Effector CD8-positive, alpha-beta T cell (primary cell): ENCODE measurements at regions not wholly inside any gene's neighbourhood (a gene's known extent, or its start where the extent isn't known, plus 50 kb on each side); places are given as distances from the start of the nearest gene placed in this dataset.

Experiments
- DNase-seq: peaks from one replicate; lab custom pipeline; 2025; lab: John Stamatoyannopoulos, UW

DNA sequence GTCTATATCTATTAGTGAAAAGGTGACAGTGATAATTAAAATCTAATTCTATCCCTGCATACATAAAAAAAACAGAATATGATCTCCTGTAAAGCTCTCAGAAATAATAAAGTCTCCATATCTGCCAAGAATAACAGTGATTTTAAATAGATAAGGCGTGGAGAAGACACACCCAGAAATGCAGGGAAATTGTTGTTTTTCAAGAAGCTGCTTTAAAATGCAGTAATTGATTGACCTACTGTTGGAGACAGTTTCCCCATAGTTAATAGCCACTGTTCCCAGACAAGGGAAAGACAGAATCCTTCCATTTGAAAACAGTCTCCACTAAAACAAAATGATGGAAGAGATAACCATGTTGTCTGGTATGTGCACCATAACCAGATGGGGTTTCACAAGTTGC is 571.5 kb upstream of the CDH5 start:
- no peak for DNase-seq

- no peak for DNase-seq
Measured at GRCh38 chr16:65793781-65794180, 572.7 kb upstream of the CDH5 start.

- DNase-seq, result no peak
Measured at GRCh38 chr16:65790768-65791167, 575.7 kb upstream of the CDH5 start.

DNA sequence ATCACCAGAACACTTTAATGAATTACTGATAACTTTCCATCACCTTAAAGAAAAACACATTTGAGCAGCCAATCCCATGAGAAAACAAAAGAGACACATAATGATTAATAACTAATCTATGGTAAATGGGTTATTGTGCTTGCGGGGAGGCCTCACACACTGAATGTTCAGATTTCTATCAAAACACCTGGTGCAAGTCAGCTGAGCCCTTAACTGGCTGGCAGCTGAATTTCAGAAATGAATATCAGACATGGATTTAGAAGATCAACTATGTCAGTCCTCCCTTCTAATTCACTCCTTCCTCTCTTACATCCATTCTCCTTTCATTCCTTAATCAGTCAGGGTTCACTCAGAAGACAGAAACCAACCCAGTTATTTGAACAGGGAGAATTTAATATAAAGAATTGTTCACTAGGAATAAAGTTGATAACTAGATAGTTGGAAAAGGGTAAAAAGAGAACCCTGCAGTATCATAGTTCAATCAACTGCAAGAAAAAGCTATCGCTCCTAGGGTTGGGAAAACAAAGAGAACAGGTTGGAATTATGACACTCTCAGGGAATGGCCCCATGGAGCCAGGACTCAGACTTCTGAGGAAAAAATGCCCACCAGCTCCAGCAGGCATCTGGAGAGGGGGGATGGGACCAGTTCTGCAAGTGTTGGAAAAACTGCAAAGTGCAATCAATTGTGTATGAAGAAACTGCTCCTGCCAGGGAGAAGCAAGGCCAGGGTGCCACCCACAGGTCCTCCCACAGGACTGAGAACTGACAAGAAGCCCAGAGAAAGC is 577.1 kb upstream of the CDH5 start:
- no peak for DNase-seq

DNA sequence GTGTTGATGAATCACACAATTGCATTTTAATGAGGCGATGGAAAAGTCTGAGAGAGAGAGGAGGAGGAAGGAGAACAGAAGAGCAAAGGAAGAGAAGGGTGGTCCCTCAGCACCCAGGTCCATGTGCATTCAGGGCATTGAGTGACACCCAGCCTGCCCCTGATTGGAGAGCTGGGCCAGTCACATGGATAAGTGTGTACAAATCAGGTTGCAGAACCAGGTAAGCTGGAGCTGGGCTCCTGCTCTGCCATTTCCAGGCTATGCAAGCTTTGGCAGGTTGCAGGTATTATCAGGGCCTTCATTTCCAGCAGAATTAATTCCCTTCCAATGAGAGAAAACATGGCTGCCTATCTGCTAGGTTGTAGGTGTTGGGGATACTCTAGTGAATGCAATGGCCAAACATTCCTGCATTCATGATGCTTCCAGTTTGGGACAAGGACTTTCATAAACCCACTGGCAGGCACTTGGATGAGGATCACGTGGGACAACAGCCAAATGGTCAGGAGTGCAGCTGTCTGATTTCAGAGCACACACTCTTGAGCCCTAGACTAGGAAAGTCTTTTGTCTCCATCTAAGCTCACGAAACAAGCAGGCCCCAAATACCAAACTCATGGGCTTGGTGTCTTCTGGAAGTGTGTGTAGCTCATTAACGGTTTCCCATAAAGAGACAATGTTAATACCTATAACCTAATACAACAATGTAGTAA is 577.9 kb upstream of the CDH5 start:
- DNase-seq, result no peak

DNA sequence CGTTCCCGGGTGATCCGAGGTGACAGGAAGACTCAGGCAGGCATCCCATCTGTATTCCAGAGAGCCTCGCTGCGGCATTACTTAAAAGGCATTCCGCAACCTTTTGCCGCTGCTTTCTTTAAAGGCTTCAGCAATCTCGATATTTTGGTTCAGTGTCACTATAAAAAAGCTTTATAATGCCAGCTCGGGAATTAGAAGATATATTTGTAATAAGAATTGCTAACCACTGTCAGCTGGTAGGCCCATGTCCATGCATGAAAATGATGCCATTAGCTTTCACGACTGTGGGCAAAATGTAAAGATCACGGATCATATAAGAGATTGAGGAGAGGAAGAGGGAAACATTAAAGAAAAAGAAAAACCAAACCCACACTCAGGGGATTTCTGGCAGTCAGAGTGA is 578.6 kb upstream of the CDH5 start:
- no peak for DNase-seq

GRCh38 chr16:65786916-65787315 is 579.6 kb upstream of the CDH5 start:
- no peak for DNase-seq

GRCh38 chr16:65783709-65784474 is 582.6 kb upstream of the CDH5 start:
- no peak for DNase-seq

GRCh38 chr16:65782611-65783600 is 583.6 kb upstream of the CDH5 start:
- no peak for DNase-seq

GRCh38 chr16:65781855-65782254 is 584.6 kb upstream of the CDH5 start:
- no peak for DNase-seq

GRCh38 chr16:65781363-65781762 is 585.1 kb upstream of the CDH5 start:
- no peak for DNase-seq

DNA sequence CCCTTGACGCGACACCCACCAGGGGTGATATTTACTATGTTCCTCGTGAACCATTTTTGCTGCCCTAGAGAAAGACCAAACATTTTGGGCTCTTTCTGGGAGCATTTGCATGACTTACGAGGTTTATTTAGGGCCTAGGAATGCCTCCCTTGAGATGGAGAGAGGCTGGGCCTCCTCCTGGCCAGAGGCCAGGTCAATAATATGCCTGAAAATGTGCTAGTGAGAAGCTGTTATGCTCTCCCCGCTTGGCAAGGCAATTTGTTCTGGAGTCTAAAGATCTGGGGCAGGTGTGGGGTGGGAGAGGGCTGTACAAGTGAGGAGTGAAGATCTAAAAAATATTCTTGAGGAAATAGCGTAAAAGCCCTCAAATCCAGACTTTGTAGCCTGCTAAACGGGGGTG is 587.3 kb upstream of the CDH5 start:
- DNase-seq, result no peak

GRCh38 chr16:65776639-65777183 is 589.8 kb upstream of the CDH5 start:
- DNase-seq, result no peak

DNA sequence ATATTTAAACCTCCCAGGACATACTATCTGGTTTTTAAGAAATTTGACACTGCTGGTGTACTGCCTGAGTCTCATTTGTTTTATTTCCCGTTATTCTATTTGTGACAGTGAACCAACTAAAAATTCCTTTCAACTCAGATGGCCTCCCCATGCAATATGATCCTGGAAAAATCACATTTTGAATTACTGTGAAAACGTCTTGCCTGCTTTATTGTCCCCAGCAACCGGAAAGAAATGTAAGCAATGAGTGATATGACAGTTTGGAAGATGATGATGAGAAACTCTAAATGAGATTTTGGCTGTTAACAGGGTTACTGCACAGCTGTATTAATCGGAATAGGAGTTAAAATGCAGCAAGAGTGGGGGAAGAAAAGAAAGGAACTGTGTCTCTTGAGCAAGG is 590.7 kb upstream of the CDH5 start:
- DNase-seq, result no peak

DNA sequence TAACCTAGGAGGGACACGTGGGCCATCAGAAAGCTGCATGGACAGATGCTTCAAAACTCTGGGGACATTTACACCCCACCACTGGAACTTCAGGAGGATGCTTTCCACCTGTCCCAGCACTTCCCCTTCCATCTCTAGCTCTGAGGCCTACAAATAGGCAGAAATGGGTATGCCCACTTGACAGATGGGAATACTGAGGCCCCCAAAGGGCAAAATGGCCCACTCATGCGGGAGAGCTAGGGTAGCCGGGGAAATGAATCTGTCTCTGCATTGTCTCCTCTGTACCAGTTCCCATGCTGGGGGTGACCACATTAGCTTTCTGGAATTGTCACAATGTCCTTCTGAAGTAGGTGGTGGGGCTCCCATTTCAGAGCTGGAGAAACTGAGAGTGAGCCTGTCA is 592.1 kb upstream of the CDH5 start:
- DNase-seq, result no peak

DNA sequence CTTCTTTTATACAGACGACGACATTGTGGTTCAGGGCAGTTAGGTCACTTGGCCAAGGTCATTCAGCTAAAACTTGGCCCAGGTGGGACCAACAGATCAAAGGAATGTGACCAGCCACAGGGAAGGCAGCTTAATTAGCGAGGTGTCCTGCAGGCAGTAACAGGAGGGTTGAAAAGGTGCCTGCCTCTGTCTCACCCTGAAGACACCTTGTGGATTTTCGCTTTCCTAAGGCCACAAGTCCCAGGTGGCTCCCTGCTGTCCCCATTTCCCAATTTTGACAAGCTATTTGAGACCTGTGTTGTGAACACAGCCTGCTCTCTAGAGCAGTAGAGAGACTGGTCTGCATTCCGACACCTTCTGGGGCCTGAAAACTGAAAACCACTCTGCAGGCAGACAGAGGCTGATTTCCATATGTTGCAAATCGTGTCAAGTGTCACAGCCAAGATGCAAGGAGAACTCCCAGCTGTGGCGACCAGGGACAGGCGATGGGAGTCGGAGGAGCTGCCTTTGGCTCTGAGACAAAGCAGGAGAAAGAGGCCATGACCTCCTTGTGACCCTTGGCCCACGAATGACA is 593.1 kb upstream of the CDH5 start:
- no peak for DNase-seq

GRCh38 chr16:65772134-65772732 is 594.3 kb upstream of the CDH5 start:
- DNase-seq, result no peak

- DNase-seq, result no peak
Measured at GRCh38 chr16:65771707-65772106, 594.8 kb upstream of the CDH5 start.

GRCh38 chr16:65770752-65771151 is 595.7 kb upstream of the CDH5 start:
- DNase-seq, result no peak

- DNase-seq, result no peak
Measured at GRCh38 chr16:65769776-65770438, 596.6 kb upstream of the CDH5 start.
